MM.1S (cell line): ENCODE measurements at regions not wholly inside any gene's neighbourhood (a gene's known extent, or its start where the extent isn't known, plus 50 kb on each side); places are given as distances from the start of the nearest gene placed in this dataset.

Experiments
- DNase-seq: peaks from one replicate; pipeline ENCODE4 v3.0.0-alpha.2; 2015
- H2AFZ ChIP-seq: fragments of 300-600 bp; sonication (generic); 2 replicates; pipeline ENCODE4 v1.6.0; 2016; ENCODE audit warnings: antibody characterized with exemption, low read length
- H3F3A ChIP-seq: fragments of 300-600 bp; sonication (generic); 2 replicates; pipeline ENCODE4 v1.6.1; 2016; ENCODE audit warnings: mild to moderate bottlenecking, antibody characterized with exemption, low read length, moderate library complexity, mixed read lengths; ENCODE audit not compliant: insufficient read depth
- H3K27ac ChIP-seq: fragments of 300-600 bp; sonication (generic); 2 replicates; pipeline ENCODE4 v1.5.1; 2016; ENCODE audit warnings: mild to moderate bottlenecking, low read length
- H3K27me3 ChIP-seq: fragments of 300-600 bp; sonication (generic); replicated peaks from 2 replicates; pipeline ENCODE4 v1.6.0; 2016; ENCODE audit warnings: low read length; ENCODE audit not compliant: insufficient read depth
- H3K36me3 ChIP-seq: fragments of 300-600 bp; sonication (generic); replicated peaks from 2 replicates; pipeline ENCODE4 v1.6.1; 2016; ENCODE audit warnings: mild to moderate bottlenecking, low read length, mixed read lengths; ENCODE audit not compliant: insufficient read depth
- H3K4me1 ChIP-seq: fragments of 300-600 bp; sonication (generic); 2 replicates; pipeline ENCODE4 v1.6.1; 2016; ENCODE audit warnings: low read length, mixed read lengths
- H3K4me2 ChIP-seq: fragments of 300-600 bp; sonication (generic); 2 replicates; pipeline ENCODE4 v1.6.0; 2016; ENCODE audit warnings: low read depth, low read length
- H3K4me3 ChIP-seq: fragments of 300-600 bp; sonication (generic); 2 replicates; pipeline ENCODE4 v1.5.1; 2016; ENCODE audit warnings: low read length, mixed read lengths
- H3K79me2 ChIP-seq: fragments of 300-600 bp; sonication (generic); 2 replicates; pipeline ENCODE4 v1.6.1; 2016; ENCODE audit warnings: mixed run types, low read length, mixed read lengths
- H3K9ac ChIP-seq: fragments of 300-600 bp; sonication (generic); 2 replicates; pipeline ENCODE4 v1.6.1; 2016; ENCODE audit warnings: low read length, mixed read lengths
- H3K9me2 ChIP-seq: fragments of 300-600 bp; sonication (generic); replicated peaks from 2 replicates; pipeline ENCODE4 v1.6.1; 2016; ENCODE audit warnings: mild to moderate bottlenecking, low read length, mixed read lengths; ENCODE audit not compliant: insufficient read depth
- H3K9me3 ChIP-seq: fragments of 300-600 bp; sonication (generic); replicated peaks from 2 replicates; pipeline ENCODE4 v1.6.1; 2016; ENCODE audit warnings: mild to moderate bottlenecking, low read length, mixed read lengths; ENCODE audit not compliant: insufficient read depth
- H4K20me1 ChIP-seq: fragments of 300-600 bp; sonication (generic); 2 replicates; pipeline ENCODE4 v1.6.1; 2016; ENCODE audit warnings: mild to moderate bottlenecking, low read length, moderate library complexity, mixed read lengths; ENCODE audit not compliant: insufficient read depth
- EZH2 ChIP-seq: fragments of 300-600 bp; sonication (generic); optimal IDR thresholded peaks from 2 replicates; pipeline ENCODE3; 2017; ENCODE audit warnings: low read depth, mild to moderate bottlenecking, antibody characterized with exemption, low read length, mixed read lengths
- EZH2phosphoT487 ChIP-seq: fragments of 300-600 bp; sonication (generic); IDR thresholded peaks from 2 replicates; pipeline ENCODE4 v1.6.1; 2018; ENCODE audit warnings: antibody characterized with exemption, low read length
- TF ChIP-seq, protein P1 (sequence below): fragments of 300-600 bp; sonication (generic); IDR thresholded peaks from 2 replicates; pipeline ENCODE4 v1.5.1; 2016; ENCODE audit warnings: antibody characterized with exemption, low read length, mixed read lengths

DNA sequence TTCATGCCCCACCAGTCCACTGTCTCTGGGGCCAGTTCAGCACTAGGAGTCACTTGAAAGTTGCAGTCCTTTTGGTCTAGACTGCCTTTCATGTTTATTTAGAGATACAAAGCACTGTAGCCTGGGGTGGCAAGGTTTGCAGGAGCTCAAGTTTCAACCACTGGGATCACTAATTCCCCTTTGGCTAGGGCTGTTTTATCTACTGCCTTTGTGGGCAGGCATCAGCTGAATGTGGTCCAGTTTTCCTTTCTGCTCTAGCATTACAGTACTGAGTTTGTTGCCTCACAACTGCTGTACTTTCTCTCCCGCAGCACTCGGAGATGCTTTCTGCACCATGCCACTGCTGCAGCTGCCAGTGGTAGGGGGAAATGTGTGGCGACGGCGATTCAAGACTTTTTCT lies 222.3 kb upstream of the HDX start:
- H3K4me3 ChIP-seq = no peak overlapping the region
- no peaks in the 10 kb centered on the region for H3K4me1 ChIP-seq
- no peak overlapping the region for H3K27ac ChIP-seq
- DNase-seq = no peak
- H3K79me2 ChIP-seq = no peaks in the 10 kb centered on the region
- no peak overlapping the region for H3K9ac ChIP-seq
- no peak overlapping the region for H2AFZ ChIP-seq
- H4K20me1 ChIP-seq = no peaks in the 10 kb centered on the region
- no peaks in the 10 kb centered on the region for H3K36me3 ChIP-seq
- H3K9me2 ChIP-seq = no peaks in the 10 kb centered on the region
- TF ChIP-seq, protein P1, sequence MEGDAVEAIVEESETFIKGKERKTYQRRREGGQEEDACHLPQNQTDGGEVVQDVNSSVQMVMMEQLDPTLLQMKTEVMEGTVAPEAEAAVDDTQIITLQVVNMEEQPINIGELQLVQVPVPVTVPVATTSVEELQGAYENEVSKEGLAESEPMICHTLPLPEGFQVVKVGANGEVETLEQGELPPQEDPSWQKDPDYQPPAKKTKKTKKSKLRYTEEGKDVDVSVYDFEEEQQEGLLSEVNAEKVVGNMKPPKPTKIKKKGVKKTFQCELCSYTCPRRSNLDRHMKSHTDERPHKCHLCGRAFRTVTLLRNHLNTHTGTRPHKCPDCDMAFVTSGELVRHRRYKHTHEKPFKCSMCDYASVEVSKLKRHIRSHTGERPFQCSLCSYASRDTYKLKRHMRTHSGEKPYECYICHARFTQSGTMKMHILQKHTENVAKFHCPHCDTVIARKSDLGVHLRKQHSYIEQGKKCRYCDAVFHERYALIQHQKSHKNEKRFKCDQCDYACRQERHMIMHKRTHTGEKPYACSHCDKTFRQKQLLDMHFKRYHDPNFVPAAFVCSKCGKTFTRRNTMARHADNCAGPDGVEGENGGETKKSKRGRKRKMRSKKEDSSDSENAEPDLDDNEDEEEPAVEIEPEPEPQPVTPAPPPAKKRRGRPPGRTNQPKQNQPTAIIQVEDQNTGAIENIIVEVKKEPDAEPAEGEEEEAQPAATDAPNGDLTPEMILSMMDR = no peak
- TF ChIP-seq EZH2 = no peak
- TF ChIP-seq EZH2phosphoT487 = no peak
- H3K27me3 ChIP-seq = no peaks in the 10 kb centered on the region
- H3F3A ChIP-seq = no peaks in the 10 kb centered on the region
- H3K9me3 ChIP-seq = no peaks in the 10 kb centered on the region
- H3K4me2 ChIP-seq = no peak overlapping the region

DNA sequence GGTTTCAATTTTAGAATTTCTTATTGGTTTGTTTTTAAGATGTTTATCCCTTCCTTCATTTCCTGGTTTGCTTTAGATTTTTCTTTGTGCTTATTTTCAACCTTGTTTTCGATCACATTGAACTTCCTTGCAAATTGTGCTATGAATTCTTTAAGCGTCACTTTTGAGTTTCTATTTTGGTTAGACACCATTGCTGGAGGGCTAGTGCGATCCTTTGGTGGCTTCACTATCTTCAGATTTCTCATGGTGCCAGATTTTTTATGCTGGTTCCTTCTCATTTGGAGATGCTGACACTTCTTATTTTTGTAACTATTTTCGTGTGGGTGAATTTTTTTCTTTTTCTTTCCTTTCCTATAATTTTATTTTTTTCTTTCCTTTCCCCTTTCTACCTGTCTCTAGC lies 227.2 kb upstream of the HDX start:
- H3K27me3 ChIP-seq = no peaks in the 10 kb centered on the region

DNA sequence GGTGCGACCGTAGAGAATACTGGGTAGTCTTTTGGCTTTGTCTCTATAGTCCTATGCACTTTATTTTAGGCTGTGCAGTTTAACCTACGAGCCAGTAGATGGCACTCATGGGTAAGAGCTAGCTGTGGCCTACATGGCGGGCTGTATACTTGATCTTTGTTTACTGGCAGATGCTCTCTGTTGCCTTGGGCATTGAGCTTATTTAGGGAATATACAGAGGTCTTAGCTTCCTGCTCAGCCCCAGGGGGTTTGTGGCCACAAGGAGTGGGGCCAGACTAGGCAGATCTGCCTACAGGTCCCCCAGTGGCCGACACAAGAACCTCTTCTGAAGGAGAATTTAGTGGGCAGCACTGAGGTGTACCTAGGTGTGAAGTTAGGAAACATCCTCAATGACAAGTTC lies 227.6 kb upstream of the HDX start:
- DNase-seq = peak; percentile 78
- no peaks in the 10 kb centered on the region for H3K36me3 ChIP-seq
- H3K27me3 ChIP-seq = no peaks in the 10 kb centered on the region
- H3K4me1 ChIP-seq = no peaks in the 10 kb centered on the region
- H3K27ac ChIP-seq = no peak overlapping the region
- TF ChIP-seq, protein P1 = peak; percentile 91
- TF ChIP-seq EZH2phosphoT487 (no peak), EZH2 (no peak)
- H3K4me3 ChIP-seq = peak overlapping the region; percentile 42; the same call in 1 of the 2 replicates
- H3K9ac ChIP-seq = no peak overlapping the region
- no peaks in the 10 kb centered on the region for H3K9me2 ChIP-seq
- no peaks in the 10 kb centered on the region for H3F3A ChIP-seq
- peak overlapping the region; percentile 66 for H2AFZ ChIP-seq
- H4K20me1 ChIP-seq = no peaks in the 10 kb centered on the region
- no peaks in the 10 kb centered on the region for H3K9me3 ChIP-seq
- H3K4me2 ChIP-seq = peak overlapping the region; percentile 60
- no peaks in the 10 kb centered on the region for H3K79me2 ChIP-seq

More for the DNA sequence above, 227.2 kb upstream of the HDX start:
- Histone ChIP-seq H3K4me1 (no peaks in the 10 kb centered on the region), H3K79me2 (no peaks in the 10 kb centered on the region), H3K9ac (no peak overlapping the region), H3K27ac (no peak overlapping the region), H4K20me1 (no peaks in the 10 kb centered on the region), H3K9me2 (no peaks in the 10 kb centered on the region), H2AFZ (peak overlapping the region; percentile 14), H3K4me3 (peak overlapping the region; percentile 42), H3K36me3 (no peaks in the 10 kb centered on the region), H3K4me2 (peak overlapping the region; percentile 60), H3F3A (no peaks in the 10 kb centered on the region), H3K9me3 (no peaks in the 10 kb centered on the region)
- DNase-seq = no peak
- TF ChIP-seq, protein P1 = no peak
